DMS153 (cell line): ENCODE measurements at regions not wholly inside any gene's neighbourhood (a gene's known extent, or its start where the extent isn't known, plus 50 kb on each side); places are given as distances from the start of the nearest gene placed in this dataset.
"Not testable (repeated sequence)": the region's sequence is repeated elsewhere in the genome, so short reads cannot be mapped to it uniquely, and the experiment has no call there.

Experiments used
- DNase-seq: peaks from one replicate; lab custom pipeline; 2025; lab: John Stamatoyannopoulos, UW

GRCh38 chr2:118388771-118389170 lies 300.5 kb downstream of the INSIG2 start:
- no peak for DNase-seq

GRCh38 chr2:118387509-118387908 lies 299.2 kb downstream of the INSIG2 start:
- no peak for DNase-seq

- no peak for DNase-seq
Measured at GRCh38 chr2:118386641-118387302, 298.5 kb downstream of the INSIG2 start.

- no peak for DNase-seq
Measured at GRCh38 chr2:118380915-118381653, 292.8 kb downstream of the INSIG2 start.

GRCh38 chr2:118375907-118376485 lies 287.7 kb downstream of the INSIG2 start:
- no peak for DNase-seq

GRCh38 chr2:118374974-118375755 lies 286.9 kb downstream of the INSIG2 start:
- DNase-seq, result no peak

- DNase-seq, result no peak
Measured at GRCh38 chr2:118372886-118373830, 284.9 kb downstream of the INSIG2 start.

- DNase-seq, result no peak
Measured at GRCh38 chr2:118371515-118371914, 283.2 kb downstream of the INSIG2 start.

- not testable (repeated sequence) for DNase-seq
Measured at GRCh38 chr2:118369521-118369920, 281.2 kb downstream of the INSIG2 start.

- DNase-seq, result no peak
Measured at GRCh38 chr2:118363604-118364003, 275.3 kb downstream of the INSIG2 start.

- no peak for DNase-seq
Measured at GRCh38 chr2:118356051-118356450, 267.8 kb downstream of the INSIG2 start.

GRCh38 chr2:118351796-118352195 lies 263.5 kb downstream of the INSIG2 start:
- DNase-seq, result no peak

- no peak for DNase-seq
Measured at GRCh38 chr2:118350621-118351020, 262.4 kb downstream of the INSIG2 start.

GRCh38 chr2:118349365-118349764 lies 261.1 kb downstream of the INSIG2 start:
- no peak for DNase-seq

GRCh38 chr2:118348380-118349034 lies 260.2 kb downstream of the INSIG2 start:
- DNase-seq, result no peak

GRCh38 chr2:118345465-118345864 lies 257.2 kb downstream of the INSIG2 start:
- no peak for DNase-seq

GRCh38 chr2:118340103-118340502 lies 251.8 kb downstream of the INSIG2 start:
- no peak for DNase-seq

GRCh38 chr2:118339386-118339785 lies 251.1 kb downstream of the INSIG2 start:
- DNase-seq, result no peak

- DNase-seq, result no peak
Measured at GRCh38 chr2:118333664-118334063, 245.4 kb downstream of the INSIG2 start.

GRCh38 chr2:118325321-118325955 lies 237.2 kb downstream of the INSIG2 start:
- no peak for DNase-seq
